ENCODE measurements at regions not wholly inside any gene's neighbourhood (a gene's known extent, or its start where the extent isn't known, plus 50 kb on each side); places are given as distances from the start of the nearest gene placed in this dataset.
"Not testable (repeated sequence)": the region's sequence is repeated elsewhere in the genome, so short reads cannot be mapped to it uniquely, and the experiment has no call there.

GRCh38 chr6:28633445-28634215, 107.9 kb downstream of the GPX5 start:
- no peak for TF ChIP-seq CTCF (IDR thresholded peaks at IDR 0.05)
- no peak for ATAC-seq
- peaks cover 6% of the 10 kb centered on the region for H3K4me1 ChIP-seq
- no peaks in the 10 kb centered on the region for H3K36me3 ChIP-seq
- H3K27ac ChIP-seq: no peak overlapping the region
- no peak for DNase-seq
- peaks cover 58% of the 10 kb centered on the region for H3K27me3 ChIP-seq (ENCODE audit: low read depth)
- intact Hi-C loops (cut with DNase I): no loop called here
- H3K4me3 ChIP-seq: no peak overlapping the region
- no peaks in the 10 kb centered on the region for H3K9me3 ChIP-seq

DNA sequence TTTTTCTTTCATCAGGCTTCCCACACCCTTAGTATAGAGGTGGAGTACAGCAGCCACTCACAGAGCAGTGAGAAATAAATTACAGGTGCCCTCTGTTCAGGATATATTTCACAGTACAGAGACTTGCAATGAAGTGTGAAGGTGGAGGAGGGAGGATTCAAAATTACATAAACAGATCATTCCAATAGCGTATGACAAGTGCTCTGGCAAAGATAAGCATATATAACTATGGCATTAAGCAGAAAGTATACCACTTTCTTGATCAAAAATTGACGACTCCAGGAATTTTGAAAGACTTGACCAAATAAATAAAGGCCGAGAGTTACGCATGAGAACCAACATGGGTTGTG, 108.7 kb downstream of the GPX5 start:
- Histone ChIP-seq H3K36me3 (no peaks in the 10 kb centered on the region), H3K4me1 (peaks cover 6% of the 10 kb centered on the region), H3K4me3 (peak overlapping the region; percentile 13), H3K9me3 (no peaks in the 10 kb centered on the region), H3K27ac (no peak overlapping the region), H3K27me3 (ENCODE audit: low read depth) (peaks cover 58% of the 10 kb centered on the region)
- DNase-seq (no peak), ATAC-seq (no peak)
- no peak for TF ChIP-seq CTCF (IDR thresholded peaks at IDR 0.05)
- intact Hi-C loops (cut with DNase I): no loop called here

DNA sequence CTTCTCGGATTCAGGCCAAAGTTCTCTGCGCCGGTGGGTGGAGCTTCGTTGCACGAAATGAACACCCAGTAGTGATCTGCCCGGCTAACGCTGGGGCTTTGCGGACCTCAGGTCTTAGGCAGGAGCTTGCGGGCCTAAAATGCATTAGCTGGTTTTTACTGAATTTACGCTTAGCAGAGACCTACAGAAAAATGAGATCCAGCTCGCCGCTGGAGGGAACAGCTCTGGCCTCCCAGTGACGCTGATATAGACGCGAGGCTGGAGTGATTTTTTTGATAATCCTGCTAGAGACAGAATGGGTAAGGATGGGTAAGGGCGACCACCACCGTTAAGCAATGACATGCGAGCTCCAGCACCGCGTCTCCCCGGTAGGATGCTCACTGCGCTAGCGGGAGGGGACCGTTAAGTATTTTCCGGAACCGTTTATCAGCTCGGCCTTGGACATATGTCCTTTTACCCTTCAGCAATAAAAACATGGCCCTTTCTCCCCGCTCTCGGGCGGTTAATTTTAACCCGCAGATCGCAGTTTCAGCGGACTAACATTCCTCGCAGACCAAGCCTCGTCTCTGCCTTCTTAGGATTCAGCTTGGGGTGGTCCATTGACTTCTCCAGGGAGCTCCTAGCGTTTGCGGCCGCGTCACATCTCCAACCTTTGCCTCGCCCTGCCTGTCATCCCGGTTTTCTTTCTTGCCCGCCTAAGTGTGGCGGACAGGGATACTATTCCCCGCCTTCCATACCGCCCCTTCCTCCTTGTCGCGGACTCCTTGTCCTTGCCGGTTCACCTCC, 109.3 kb downstream of the GPX5 start:
- intact Hi-C loops (cut with DNase I): no loop called here
- DNase-seq (no peak), ATAC-seq (no peak)
- Histone ChIP-seq H3K27me3 (ENCODE audit: low read depth) (peaks cover 58% of the 10 kb centered on the region), H3K4me1 (peaks cover 6% of the 10 kb centered on the region), H3K4me3 (peak overlapping the region; percentile 13), H3K9me3 (no peaks in the 10 kb centered on the region), H3K27ac (no peak overlapping the region), H3K36me3 (no peaks in the 10 kb centered on the region)
- no peak for TF ChIP-seq CTCF (IDR thresholded peaks at IDR 0.05)

GRCh38 chr6:28635547-28636158, 110.0 kb downstream of the GPX5 start:
- Histone ChIP-seq H3K27me3 (ENCODE audit: low read depth) (peaks cover 58% of the 10 kb centered on the region), H3K27ac (no peak overlapping the region), H3K9me3 (no peaks in the 10 kb centered on the region), H3K4me3 (no peak overlapping the region), H3K4me1 (peaks cover 6% of the 10 kb centered on the region), H3K36me3 (no peaks in the 10 kb centered on the region)
- TF ChIP-seq CTCF (IDR thresholded peaks at IDR 0.05): no peak
- intact Hi-C loops (cut with DNase I): no loop called here
- DNase-seq (no peak), ATAC-seq (no peak)

DNA sequence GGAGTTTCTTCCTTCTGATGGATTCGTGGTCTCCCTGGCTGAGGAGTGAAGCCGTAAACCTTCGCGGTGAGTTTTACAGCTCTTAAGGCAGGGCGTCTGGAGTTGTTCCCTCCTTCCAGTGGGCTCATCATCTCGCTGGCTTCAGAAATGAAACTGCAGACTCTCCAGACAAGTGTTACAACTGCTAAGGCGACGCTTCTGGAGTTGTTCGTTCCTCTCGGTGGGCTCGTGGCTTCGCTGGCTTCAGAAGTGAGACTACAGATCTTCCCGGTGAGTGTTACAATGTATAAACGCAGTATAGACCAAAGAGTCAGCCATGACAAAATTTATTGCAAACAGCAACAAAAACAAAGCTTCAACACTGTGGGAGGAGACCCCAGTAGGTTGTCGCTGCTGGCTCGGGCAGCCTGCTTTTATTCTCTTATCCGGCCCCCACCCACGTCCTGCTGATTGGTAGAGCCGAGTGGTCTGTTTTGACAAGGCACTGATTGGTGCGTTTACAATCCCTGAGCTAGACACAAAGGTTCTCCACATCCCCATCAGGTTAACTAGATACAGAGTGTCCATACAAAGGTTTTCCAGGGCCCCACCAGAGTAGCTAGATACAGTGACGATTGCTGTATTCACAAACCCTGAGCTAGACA, 113.2 kb downstream of the GPX5 start:
- DNase-seq: no peak
- Histone ChIP-seq H3K9me3 (no peaks in the 10 kb centered on the region), H3K27me3 (ENCODE audit: low read depth) (peaks cover 45% of the 10 kb centered on the region), H3K4me3 (no peak overlapping the region), H3K36me3 (no peaks in the 10 kb centered on the region), H3K27ac (no peak overlapping the region), H3K4me1 (peaks cover 6% of the 10 kb centered on the region)
- TF ChIP-seq CTCF (IDR thresholded peaks at IDR 0.05): no peak
- intact Hi-C loops (cut with DNase I): no loop called here
- no peak for ATAC-seq

DNA sequence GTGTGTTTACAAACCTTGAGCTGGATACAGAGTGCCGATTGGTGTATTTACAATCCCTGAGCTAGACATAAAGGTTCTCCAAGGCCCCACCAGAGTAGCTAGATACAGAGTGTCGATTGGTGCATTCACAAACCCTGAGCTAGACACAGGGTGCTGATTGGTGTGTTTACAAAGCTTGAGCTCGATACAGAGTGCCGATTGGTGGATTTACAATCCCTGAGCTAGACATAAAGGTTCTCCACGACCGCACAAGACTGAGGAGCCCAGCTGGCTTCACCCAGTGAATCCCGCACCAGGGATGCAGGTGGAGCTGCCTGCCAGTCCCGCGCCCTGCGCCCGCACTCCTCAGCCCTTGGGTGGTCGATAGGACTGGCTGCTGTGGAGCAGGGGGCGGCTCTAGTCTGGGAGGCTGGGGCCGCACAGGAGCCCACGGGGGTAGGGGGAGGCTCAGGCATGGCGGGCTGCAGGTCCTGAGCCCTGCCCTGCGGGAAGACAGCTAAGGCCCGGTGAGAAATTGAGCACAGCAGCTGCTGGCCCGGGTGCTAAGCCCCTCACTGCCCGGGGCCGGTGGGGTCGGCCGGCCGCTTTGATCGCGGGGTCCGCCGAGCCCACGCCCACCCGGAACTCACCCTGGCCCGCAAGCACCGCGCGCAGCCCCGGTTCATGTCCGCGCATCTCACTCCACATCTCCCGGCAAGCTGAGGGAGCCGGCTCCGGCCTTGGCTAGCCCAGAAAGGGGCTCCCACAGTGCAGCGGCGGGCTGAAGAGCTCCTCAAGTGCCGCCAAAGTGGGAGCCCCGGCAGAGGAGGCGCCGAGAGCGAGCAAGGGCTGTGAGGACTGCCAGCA, 114.0 kb downstream of the GPX5 start:
- H3K36me3 ChIP-seq; H3K4me1 ChIP-seq; H3K9me3 ChIP-seq; DNase-seq; H3K4me3 ChIP-seq; H3K27ac ChIP-seq; intact Hi-C loops (cut with DNase I); ATAC-seq: not testable (repeated sequence)
- H3K27me3 ChIP-seq (ENCODE audit: low read depth): peaks cover 39% of the 10 kb centered on the region

Measured in lower lobe of right lung (tissue), 2 donors.